ENCODE measurements at regions not wholly inside any gene's neighbourhood (a gene's known extent, or its start where the extent isn't known, plus 50 kb on each side); places are given as distances from the start of the nearest gene placed in this dataset.

- Histone ChIP-seq H3K36me3 (ENCODE audit: control insufficient read depth in 2 of 2, extremely low read depth in 1 of 2, insufficient read depth in 2 of 2, low read length in 2 of 2) (no peaks in the 10 kb centered on the region), H3K9me1 (ENCODE audit: control insufficient read depth, extremely low read depth, insufficient read depth, low read length) (no peaks in the 10 kb centered on the region), H3K79me2 (ENCODE audit: control insufficient read depth, insufficient read depth, low read length) (no peaks in the 10 kb centered on the region), H3K9me3 (ENCODE audit: control insufficient read depth, low read depth, low read length) (no peaks in the 10 kb centered on the region), H2AFZ (ENCODE audit: control insufficient read depth, low read length) (no peak overlapping the region), H3K4me2 (ENCODE audit: control insufficient read depth, extremely low read depth, insufficient read depth, low read depth, low read length) (no peak overlapping the region), H3K4me3 (ENCODE audit: control insufficient read depth in 2 of 3, extremely low read depth in 1 of 3, insufficient read depth in 2 of 3, low read depth in 1 of 3, low read length in 3 of 3) (no peak overlapping the region), H3K4me1 (ENCODE audit: control insufficient read depth, extremely low read depth, insufficient read depth, low read length) (no peaks in the 10 kb centered on the region), H3K27ac (ENCODE audit: control insufficient read depth, insufficient read depth, low read length) (no peak overlapping the region), H3K9ac (ENCODE audit: control insufficient read depth, extremely low read depth, insufficient read depth, low read length) (no peak overlapping the region), H3K27me3 (ENCODE audit: control insufficient read depth, extremely low read depth, insufficient read depth, low read length) (no peaks in the 10 kb centered on the region), H4K20me1 (ENCODE audit: control insufficient read depth, extremely low read depth, insufficient read depth, low read length) (no peaks in the 10 kb centered on the region)
- peak; percentile 44 for FAIRE-seq
- DNase-seq (ENCODE audit: low read depth, low spot score), result no peak
- TF ChIP-seq CTCF (optimal IDR thresholded peaks at IDR 0.05 in 1 of 3, IDR thresholded peaks at IDR 0.05 in 1 of 3, conservative IDR thresholded peaks at IDR 0.05 in 1 of 3; ENCODE audit: extremely low read depth in 1 of 3, insufficient read depth in 2 of 3, low read length in 3 of 3), result peak; percentile 70 to 86 (median 84)
- no peak for TF ChIP-seq EZH2 (IDR thresholded peaks at IDR 0.05; ENCODE audit: low read length)
- dilution Hi-C loops (cut with MboI; ENCODE audit: extremely low pct_ligation_motif_present, low sequenced_read_pairs), result no loop called here
These were observed 103.0 kb upstream of the VEPH1 start for GRCh38 chr3:157606011-157606851.

DNA sequence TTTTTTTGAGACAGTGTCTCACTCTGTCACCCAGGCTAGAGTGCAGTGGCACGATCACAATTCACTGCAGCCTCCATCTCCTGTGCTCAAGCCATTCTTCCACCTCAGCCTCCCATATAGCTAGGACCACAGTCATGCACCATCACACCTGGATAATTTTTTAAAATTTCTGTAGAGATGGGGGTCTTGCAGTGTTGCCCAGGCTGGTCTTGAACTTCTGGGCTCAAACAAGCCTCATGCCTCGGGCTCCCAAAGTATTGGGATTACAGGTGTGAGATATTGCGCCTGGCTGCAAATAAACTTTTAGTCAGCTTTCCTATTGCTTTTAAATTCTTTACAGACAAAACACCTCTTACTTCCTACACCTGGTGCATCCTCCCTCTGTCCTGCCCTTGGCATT is 102.1 kb upstream of the VEPH1 start:
- DNase-seq (ENCODE audit: low read depth, low spot score), result no peak
- no peak overlapping the region for H3K4me2 ChIP-seq (ENCODE audit: control insufficient read depth, extremely low read depth, insufficient read depth, low read depth, low read length)
- dilution Hi-C loops (cut with MboI; ENCODE audit: extremely low pct_ligation_motif_present, low sequenced_read_pairs), result no loop called here
- H3K9me3 ChIP-seq (ENCODE audit: control insufficient read depth, low read depth, low read length), result no peaks in the 10 kb centered on the region
- no peak overlapping the region for H2AFZ ChIP-seq (ENCODE audit: control insufficient read depth, low read length)
- TF ChIP-seq CTCF (optimal IDR thresholded peaks at IDR 0.05 in 1 of 3, IDR thresholded peaks at IDR 0.05 in 1 of 3, conservative IDR thresholded peaks at IDR 0.05 in 1 of 3; ENCODE audit: extremely low read depth in 1 of 3, insufficient read depth in 2 of 3, low read length in 3 of 3) (no peak), EZH2 (IDR thresholded peaks at IDR 0.05; ENCODE audit: low read length) (no peak)
- no peaks in the 10 kb centered on the region for H4K20me1 ChIP-seq (ENCODE audit: control insufficient read depth, extremely low read depth, insufficient read depth, low read length)
- H3K4me1 ChIP-seq (ENCODE audit: control insufficient read depth, extremely low read depth, insufficient read depth, low read length), result no peaks in the 10 kb centered on the region
- no peaks in the 10 kb centered on the region for H3K79me2 ChIP-seq (ENCODE audit: control insufficient read depth, insufficient read depth, low read length)
- H3K4me3 ChIP-seq (ENCODE audit: control insufficient read depth in 2 of 3, extremely low read depth in 1 of 3, insufficient read depth in 2 of 3, low read depth in 1 of 3, low read length in 3 of 3), result no peak overlapping the region
- no peak overlapping the region for H3K27ac ChIP-seq (ENCODE audit: control insufficient read depth, insufficient read depth, low read length)
- no peaks in the 10 kb centered on the region for H3K27me3 ChIP-seq (ENCODE audit: control insufficient read depth, extremely low read depth, insufficient read depth, low read length)
- no peak overlapping the region for H3K9ac ChIP-seq (ENCODE audit: control insufficient read depth, extremely low read depth, insufficient read depth, low read length)
- no peaks in the 10 kb centered on the region for H3K9me1 ChIP-seq (ENCODE audit: control insufficient read depth, extremely low read depth, insufficient read depth, low read length)
- FAIRE-seq, result no peak
- no peaks in the 10 kb centered on the region for H3K36me3 ChIP-seq (ENCODE audit: control insufficient read depth in 2 of 2, extremely low read depth in 1 of 2, insufficient read depth in 2 of 2, low read length in 2 of 2)
